AG08395 (cell line): ENCODE measurements at regions not wholly inside any gene's neighbourhood (a gene's known extent, or its start where the extent isn't known, plus 50 kb on each side); places are given as distances from the start of the nearest gene placed in this dataset.

Experiments used
- DNase-seq: peaks from one replicate; pipeline ENCODE4 v3.0.0; 2012; ENCODE audit warnings: mixed read lengths, low spot score

GRCh38 chr16:5366126-5366525, 268.5 kb upstream of the EEF2KMT start:
- no peak for DNase-seq

GRCh38 chr16:5364186-5364585, 266.6 kb upstream of the EEF2KMT start:
- DNase-seq: no peak

- DNase-seq: no peak
Measured at GRCh38 chr16:5361322-5361721, 263.7 kb upstream of the EEF2KMT start.

- DNase-seq: no peak
Measured at GRCh38 chr16:5354645-5355044, 257.1 kb upstream of the EEF2KMT start.

- DNase-seq: no peak
Measured at GRCh38 chr16:5349670-5350517, 252.3 kb upstream of the EEF2KMT start.

- no peak for DNase-seq
Measured at GRCh38 chr16:5349101-5349500, 251.5 kb upstream of the EEF2KMT start.

- no peak for DNase-seq
Measured at GRCh38 chr16:5347561-5347960, 250.0 kb upstream of the EEF2KMT start.

- no peak for DNase-seq
Measured at GRCh38 chr16:5336941-5337340, 239.3 kb upstream of the EEF2KMT start.

- DNase-seq: no peak
Measured at GRCh38 chr16:5333991-5334390, 236.4 kb upstream of the EEF2KMT start.

GRCh38 chr16:5333126-5333525, 235.5 kb upstream of the EEF2KMT start:
- DNase-seq: no peak

- DNase-seq: no peak
Measured at GRCh38 chr16:5330058-5330457, 232.5 kb upstream of the EEF2KMT start.

GRCh38 chr16:5328546-5328945, 231.0 kb upstream of the EEF2KMT start:
- no peak for DNase-seq

GRCh38 chr16:5326395-5326794, 228.8 kb upstream of the EEF2KMT start:
- DNase-seq: no peak

GRCh38 chr16:5325932-5326331, 228.3 kb upstream of the EEF2KMT start:
- DNase-seq: no peak

- DNase-seq: no peak
Measured at GRCh38 chr16:5323284-5324141, 225.9 kb upstream of the EEF2KMT start.

GRCh38 chr16:5321930-5322329, 224.3 kb upstream of the EEF2KMT start:
- no peak for DNase-seq

- no peak for DNase-seq
Measured at GRCh38 chr16:5319799-5320198, 222.2 kb upstream of the EEF2KMT start.

GRCh38 chr16:5315914-5316313, 218.3 kb upstream of the EEF2KMT start:
- DNase-seq: no peak

GRCh38 chr16:5314377-5314776, 216.8 kb upstream of the EEF2KMT start:
- DNase-seq: no peak

GRCh38 chr16:5309946-5310611, 212.5 kb upstream of the EEF2KMT start:
- DNase-seq: no peak

- no peak for DNase-seq
Measured at GRCh38 chr16:5305023-5305422, 207.4 kb upstream of the EEF2KMT start.

- DNase-seq: no peak
Measured at GRCh38 chr16:5302372-5303114, 204.9 kb upstream of the EEF2KMT start.
